SK-N-SH (cell line): ENCODE measurements at regions not wholly inside any gene's neighbourhood (a gene's known extent, or its start where the extent isn't known, plus 50 kb on each side); places are given as distances from the start of the nearest gene placed in this dataset.

ENCODE experiments used
- CTCF ChIA-PET: fragments of 300-600, 350-600 bp; formaldehyde crosslinking; extraction: SDS; loops from one replicate; lab custom pipeline; 2021; lab: Yijun Ruan, JAX
- POLR2A ChIA-PET: fragments of 350-600 bp; sonication (Branson Sonifier 250); formaldehyde crosslinking; extraction: SDS; loops from one replicate; lab custom pipeline; 2020; ENCODE audit warnings: antibody characterized with exemption, inconsistent platforms; lab: Yijun Ruan, JAX
- DNase-seq: peaks from one replicate; pipeline ENCODE4 v3.0.0; 2012
- H2AFZ ChIP-seq: fragments of 200-600 bp; sonication (generic); 2 replicates; pipeline ENCODE4 v1.8.1; 2016; ENCODE audit warnings: antibody characterized with exemption, mild to moderate bottlenecking, low read depth
- H3F3A ChIP-seq: fragments of 200-600 bp; sonication (generic); replicated peaks from 2 replicates; pipeline ENCODE3; 2016; ENCODE audit warnings: antibody characterized with exemption, mild to moderate bottlenecking; ENCODE audit not compliant: insufficient read depth
- H3K27ac ChIP-seq, 2 experiments: fragments of 200-500 bp in 1 of 2; fragments of 200-600 bp in 1 of 2; sonication (Bioruptor generic) in 1 of 2; sonication (generic), shearing (Covaris generic) in 1 of 2; 2 replicates each; pipeline versions ENCODE4 v1.5.1 to v1.6.1; 2014 to 2016; ENCODE audit warnings: low read depth in 2 of 2, inconsistent platforms in 1 of 2, low read length in 1 of 2, mild to moderate bottlenecking in 1 of 2, mixed read lengths in 1 of 2
- H3K27me3 ChIP-seq: fragments of 200-600 bp; sonication (generic), shearing (Covaris generic); 2 replicates; pipeline ENCODE4 v1.6.1; 2016; ENCODE audit warnings: mixed run types; ENCODE audit not compliant: insufficient read depth
- H3K36me3 ChIP-seq, 2 experiments: fragments of 200-500 bp in 1 of 2; fragments of 200-600 bp in 1 of 2; sonication (Bioruptor generic) in 1 of 2; sonication (generic) in 1 of 2; replicated peaks in 1 of 2; 2 replicates each; pipeline versions ENCODE3 to v1.5.1; 2014 to 2016; ENCODE audit warnings: low read length in 1 of 2, mild to moderate bottlenecking in 1 of 2; ENCODE audit not compliant: insufficient read depth in 2 of 2, control insufficient read depth in 1 of 2
- H3K4me1 ChIP-seq, 2 experiments: fragments of 200-500 bp in 1 of 2; fragments of 200-600 bp in 1 of 2; sonication (Bioruptor generic) in 1 of 2; sonication (generic), shearing (Covaris generic) in 1 of 2; 2 replicates each; pipeline versions ENCODE4 v1.5.1 to v1.6.1; 2014 to 2016; ENCODE audit warnings: low read depth in 1 of 2, low read length in 1 of 2, mixed run types in 1 of 2; ENCODE audit not compliant: insufficient read depth in 2 of 2, control insufficient read depth in 1 of 2
- H3K4me2 ChIP-seq: fragments of 200-600 bp; sonication (generic), shearing (Covaris generic); 2 replicates; pipeline ENCODE4 v1.6.1; 2017; ENCODE audit warnings: mixed run types
- H3K4me3 ChIP-seq, 2 experiments: fragments of 200-500 bp in 1 of 2; fragments of 200-600 bp in 1 of 2; sonication (Bioruptor generic) in 1 of 2; sonication (generic), shearing (Covaris generic) in 1 of 2; 2 replicates each; pipeline versions ENCODE4 v1.5.1 to v1.8.1; 2014 to 2016; ENCODE audit warnings: low read depth in 2 of 2, inconsistent platforms in 1 of 2, low read length in 1 of 2, mild to moderate bottlenecking in 1 of 2, mixed read lengths in 1 of 2, moderate library complexity in 1 of 2
- H3K79me2 ChIP-seq: fragments of 200-600 bp; sonication (generic); 2 replicates; pipeline ENCODE4 v1.8.1; 2017; ENCODE audit warnings: mild to moderate bottlenecking; ENCODE audit not compliant: insufficient read depth
- H3K9ac ChIP-seq: fragments of 200-600 bp; sonication (generic); 2 replicates; pipeline ENCODE4 v1.6.1; 2017; ENCODE audit warnings: mixed run types
- H3K9me2 ChIP-seq: fragments of 200-600 bp; sonication (generic); 2 replicates; pipeline ENCODE4 v1.6.1; 2017; ENCODE audit warnings: mixed run types
- H3K9me3 ChIP-seq: fragments of 200-600 bp; sonication (generic); 2 replicates; pipeline ENCODE4 v1.6.1; 2017; ENCODE audit warnings: mixed run types, mild to moderate bottlenecking, moderate library complexity
- H4K20me1 ChIP-seq: fragments of 200-600 bp; sonication (generic); 2 replicates; pipeline ENCODE4 v1.6.1; 2017; ENCODE audit warnings: mild to moderate bottlenecking, mixed run types; ENCODE audit not compliant: insufficient read depth
- CHD2 ChIP-seq: fragments of 150-350 bp; IDR thresholded peaks from 2 replicates; pipeline ENCODE4 v1.6.1; 2018; ENCODE audit warnings: low read length; ENCODE audit not compliant: partially characterized antibody
- CTCF ChIP-seq: fragments of 200-600 bp; sonication (generic); IDR thresholded peaks from 2 replicates; pipeline ENCODE4 v1.6.1; 2017; ENCODE audit warnings: antibody characterized with exemption, mild to moderate bottlenecking, moderate library complexity
- IRF3 ChIP-seq: fragments of 150-350 bp; IDR thresholded peaks from 2 replicates; pipeline ENCODE4 v1.6.1; 2016; ENCODE audit warnings: mild to moderate bottlenecking, low read depth, low read length
- NRF1 ChIP-seq: IDR thresholded peaks from 2 replicates; pipeline ENCODE4 v1.6.1; 2012; ENCODE audit warnings: low read depth, mild to moderate bottlenecking, low read length
- RAD21 ChIP-seq: IDR thresholded peaks from 2 replicates; pipeline ENCODE4 v1.6.1; 2012; ENCODE audit warnings: mild to moderate bottlenecking, low read length
- SMC3 ChIP-seq: IDR thresholded peaks from 2 replicates; pipeline ENCODE4 v1.6.1; 2012; ENCODE audit warnings: low read depth, low read length, improper control_type of control experiment
- ZBTB33 ChIP-seq: IDR thresholded peaks from 2 replicates; pipeline ENCODE4 v1.4.0; 2012; ENCODE audit warnings: low read depth, borderline replicate concordance
- WGBS: methylation state at CpG from one replicate; pipeline ENCODE4 v1.1.6; 2017; ENCODE audit warnings: low lambda C conversion rate; 5-methylcytosine and 5-hydroxymethylcytosine counted together

- TF ChIP-seq CTCF, result no peak
- TF ChIP-seq NRF1, result no peak
- TF ChIP-seq CHD2, result peak; percentile 93
- TF ChIP-seq ZBTB33, result no peak
- no peak for TF ChIP-seq IRF3
These were observed 857.8 kb downstream of the KCNMA1 start (continued) for GRCh38 chr10:76779796-76780301.

- ChIA-PET POLR2A (interaction anchor here (1.0 to 1.4 kb wide), 5 partner anchors 160 to 645 kb away, joined by 3 to 13 read pairs (median 4); no protein-coding TSS in a partner anchor), CTCF (interaction anchor here (0.8 to 1.7 kb wide), 5 partner anchors 100 to 232 kb away, joined by 3 to 5 read pairs (median 4); no protein-coding TSS in a partner anchor)
- TF ChIP-seq SMC3 (no peak), RAD21 (peak; percentile 39)
- Histone ChIP-seq H3K4me3 (no peak overlapping the region), H3K27ac (peak overlapping the region in 1 of 2 experiments; percentile 79; a peak in 2 of 4 replicates), H3K36me3 (no peaks in the 10 kb centered on the region), H3K4me2 (no peak overlapping the region), H4K20me1 (no peaks in the 10 kb centered on the region), H3K79me2 (no peaks in the 10 kb centered on the region), H3F3A (no peaks in the 10 kb centered on the region), H2AFZ (no peak overlapping the region), H3K9ac (no peak overlapping the region), H3K9me3 (no peaks in the 10 kb centered on the region), H3K9me2 (no peaks in the 10 kb centered on the region), H3K4me1 (peaks cover 0 to 10% of the 10 kb centered on the region in 2 experiments; a peak in 2 of 4 replicates), H3K27me3 (no peaks in the 10 kb centered on the region)
- 36% methylated on average over 10 of the region's 10 CpGs for WGBS
- DNase-seq, result no peak
These were observed 858.5 kb downstream of the KCNMA1 start for GRCh38 chr10:76778914-76779795.
